Endothelial cell of umbilical vein (primary cell): ENCODE measurements at regions not wholly inside any gene's neighbourhood (a gene's known extent, or its start where the extent isn't known, plus 50 kb on each side); places are given as distances from the start of the nearest gene placed in this dataset.

ENCODE experiments used
- BruUV-seq: library from RNA; stranded (reverse); fragments of 400-500 nt; replicated peaks from 2 replicates; lab custom pipeline; 2021; lab: Mats Ljungman, UMichigan
- CTCF ChIA-PET: fragments of 300-600, 350-600 bp; sonication (Branson Sonifier 250); formaldehyde crosslinking; loops from one replicate; lab custom pipeline; 2021; ENCODE audit warnings: antibody characterized with exemption, inconsistent platforms; lab: Charles Lee
- POLR2A ChIA-PET: fragments of 300-600, 350-600 bp; sonication (Branson Sonifier 250); formaldehyde crosslinking; loops from one replicate; lab custom pipeline; 2021; ENCODE audit warnings: antibody characterized with exemption, inconsistent platforms; lab: Charles Lee
- DNase-seq: peaks from one replicate; pipeline ENCODE4 v3.0.0-alpha.2; 2011; ENCODE audit warnings: low read depth, low spot score
- FAIRE-seq: peaks from 2 replicates; lab custom pipeline; 2011; peaks lifted over from hg19 to GRCh38; lab: Jason Lieb, UNC
- H2AFZ ChIP-seq: 2 replicates; pipeline ENCODE4 v1.6.0; 2012; ENCODE audit warnings: low read depth, low read length, control low read depth, inconsistent platforms
- H3K27ac ChIP-seq: 2 replicates; pipeline ENCODE4 v1.5.1; 2011; ENCODE audit warnings: low read depth, mild to moderate bottlenecking, control low read depth, low read length, moderate library complexity; ENCODE audit not compliant: insufficient read depth
- H3K27me3 ChIP-seq, 2 experiments: 2 replicates each; pipeline versions ENCODE4 v1.6.0 to v1.6.1; 2011; ENCODE audit warnings: low read length in 2 of 2, mixed read lengths in 1 of 2; ENCODE audit not compliant: control insufficient read depth in 2 of 2, insufficient read depth in 2 of 2
- H3K36me3 ChIP-seq, 2 experiments: 2 replicates in 1 of 2; 3 replicates in 1 of 2; pipeline ENCODE4 v1.5.1; 2011; ENCODE audit warnings: low read length in 2 of 2, mild to moderate bottlenecking in 1 of 2, moderate library complexity in 1 of 2; ENCODE audit not compliant: control insufficient read depth in 2 of 2, insufficient read depth in 2 of 2; ENCODE audit errors: extremely low read depth in 1 of 2
- H3K4me1 ChIP-seq: 3 replicates; pipeline ENCODE4 v1.5.1; 2011; ENCODE audit warnings: mild to moderate bottlenecking, low read length; ENCODE audit not compliant: control insufficient read depth, insufficient read depth; ENCODE audit errors: extremely low read depth
- H3K4me2 ChIP-seq: 2 replicates; pipeline ENCODE4 v1.6.1; 2011; ENCODE audit warnings: low read length, control low read depth, mixed read lengths; ENCODE audit not compliant: insufficient read depth
- H3K4me3 ChIP-seq, 3 experiments: fragments of 200-600 bp in 1 of 3; sonication (generic), shearing (Covaris generic) in 1 of 3; replicated peaks in 1 of 3; 2 replicates each; pipeline ENCODE4 v1.5.1; 2011 to 2016; ENCODE audit warnings: control low read depth in 3 of 3, low read length in 3 of 3, mild to moderate bottlenecking in 2 of 3, inconsistent platforms in 1 of 3, low read depth in 1 of 3, moderate library complexity in 1 of 3; ENCODE audit not compliant: insufficient read depth in 1 of 3
- H3K79me2 ChIP-seq: 2 replicates; pipeline ENCODE4 v1.6.0; 2012; ENCODE audit warnings: low read length, inconsistent platforms; ENCODE audit not compliant: control insufficient read depth, insufficient read depth
- H3K9ac ChIP-seq: replicated peaks from 2 replicates; pipeline ENCODE3; 2011; ENCODE audit warnings: low read length, control low read depth; ENCODE audit not compliant: insufficient read depth; ENCODE audit errors: extremely low read depth
- H3K9me1 ChIP-seq: replicated peaks from 3 replicates; pipeline ENCODE4 v1.6.0; 2011; ENCODE audit warnings: mild to moderate bottlenecking, low read length; ENCODE audit not compliant: control insufficient read depth, insufficient read depth; ENCODE audit errors: extremely low read depth
- H3K9me3 ChIP-seq: replicated peaks from 2 replicates; pipeline ENCODE4 v1.5.1; 2012; ENCODE audit warnings: low read length, inconsistent platforms; ENCODE audit not compliant: control insufficient read depth, insufficient read depth
- H4K20me1 ChIP-seq: replicated peaks from 2 replicates; pipeline ENCODE3; 2011; ENCODE audit warnings: mild to moderate bottlenecking, low read length; ENCODE audit not compliant: control insufficient read depth, insufficient read depth; ENCODE audit errors: extremely low read depth
- EZH2 ChIP-seq: IDR thresholded peaks from 2 replicates; pipeline ENCODE4 v1.6.1; 2012; ENCODE audit warnings: borderline replicate concordance, low read depth, mild to moderate bottlenecking, moderate library complexity, low read length, inconsistent platforms; ENCODE audit not compliant: severe bottlenecking
- FOS ChIP-seq: IDR thresholded peaks from 2 replicates; pipeline ENCODE4 v1.6.1; 2011; ENCODE audit warnings: mild to moderate bottlenecking, low read length, moderate library complexity, borderline replicate concordance; ENCODE audit not compliant: insufficient read depth
- GATA2 ChIP-seq: IDR thresholded peaks from 2 replicates; pipeline ENCODE4 v1.7.0; 2011; ENCODE audit warnings: low read depth, mild to moderate bottlenecking, moderate library complexity, mixed read lengths, low read length; ENCODE audit not compliant: insufficient read length, insufficient read depth
- JUN ChIP-seq: IDR thresholded peaks from 2 replicates; pipeline ENCODE4 v1.6.1; 2011; ENCODE audit warnings: borderline replicate concordance, low read depth; ENCODE audit not compliant: insufficient read length, insufficient read depth
- MYC ChIP-seq: IDR thresholded peaks from one replicate; pipeline ENCODE4 v1.6.1; 2011; ENCODE audit warnings: mild to moderate bottlenecking, low read depth, low read length
- POLR2A ChIP-seq: IDR thresholded peaks from 2 replicates; pipeline ENCODE4 v1.6.1; 2012; ENCODE audit warnings: low read depth, mild to moderate bottlenecking, control low read depth, low read length
- POLR2AphosphoS5 ChIP-seq: IDR thresholded peaks from 2 replicates; pipeline ENCODE4 v1.6.1; 2012; ENCODE audit warnings: low read depth, mild to moderate bottlenecking, control low read depth, low read length, moderate library complexity; ENCODE audit not compliant: insufficient read depth
- dilution Hi-C: fragments of 300-500 bp; cut with MboI; formaldehyde crosslinking; loops from one replicate; pipeline ENCODE4 v1.15.0; 2019; ENCODE audit warnings: low sequenced_read_pairs; ENCODE audit not compliant: extremely low pct_ligation_motif_present
- intact Hi-C: fragments of 100-400 bp; cut with micrococcal nuclease; formaldehyde crosslinking; loops from one replicate; pipeline ENCODE4 v1.10.0; 2022
- TF ChIP-seq, protein P1 (sequence below), 2 donors: IDR thresholded peaks; 1 replicate in 1 of 2; 2 replicates in 1 of 2; pipeline ENCODE4 v1.5.1; 2011; ENCODE audit warnings: low read length in 2 of 2, mild to moderate bottlenecking in 2 of 2, moderate library complexity in 2 of 2, control low read depth in 1 of 2, inconsistent platforms in 1 of 2, low read depth in 1 of 2; ENCODE audit not compliant: insufficient read depth in 1 of 2; ENCODE audit errors: extremely low read depth in 1 of 2
- TF ChIP-seq, protein P2 (sequence below): IDR thresholded peaks from 2 replicates; pipeline ENCODE4 v1.6.1; 2011; ENCODE audit not compliant: insufficient read depth, insufficient read length

DNA sequence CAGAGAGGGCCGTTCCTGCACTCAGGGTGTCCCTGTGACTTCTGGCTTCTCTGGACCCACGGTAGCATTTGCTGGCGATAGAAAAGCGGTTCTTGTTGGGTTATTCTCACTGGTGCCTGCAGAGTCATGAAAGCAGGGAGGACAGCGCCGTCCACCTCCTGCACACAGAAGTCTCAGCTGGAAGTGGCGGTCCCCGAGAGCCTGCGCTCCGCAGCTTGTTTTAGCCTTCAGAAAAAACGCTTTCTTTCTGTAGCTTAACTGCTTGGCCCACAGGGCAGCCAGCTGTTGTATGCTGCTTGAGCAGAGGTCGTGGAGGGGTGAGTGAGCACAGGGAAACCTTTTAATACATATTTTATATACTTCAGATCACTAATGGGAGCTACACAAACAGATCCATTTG lies 400.7 kb upstream of the FAT1 start:
- peaks cover 3% of the 10 kb centered on the region for H3K9me3 ChIP-seq
- ChIA-PET POLR2A (no interaction called here), CTCF (no interaction called here)
- TF ChIP-seq POLR2A (no peak), EZH2 (no peak), GATA2 (no peak), JUN (no peak), MYC (no peak)
- TF ChIP-seq, protein P1, sequence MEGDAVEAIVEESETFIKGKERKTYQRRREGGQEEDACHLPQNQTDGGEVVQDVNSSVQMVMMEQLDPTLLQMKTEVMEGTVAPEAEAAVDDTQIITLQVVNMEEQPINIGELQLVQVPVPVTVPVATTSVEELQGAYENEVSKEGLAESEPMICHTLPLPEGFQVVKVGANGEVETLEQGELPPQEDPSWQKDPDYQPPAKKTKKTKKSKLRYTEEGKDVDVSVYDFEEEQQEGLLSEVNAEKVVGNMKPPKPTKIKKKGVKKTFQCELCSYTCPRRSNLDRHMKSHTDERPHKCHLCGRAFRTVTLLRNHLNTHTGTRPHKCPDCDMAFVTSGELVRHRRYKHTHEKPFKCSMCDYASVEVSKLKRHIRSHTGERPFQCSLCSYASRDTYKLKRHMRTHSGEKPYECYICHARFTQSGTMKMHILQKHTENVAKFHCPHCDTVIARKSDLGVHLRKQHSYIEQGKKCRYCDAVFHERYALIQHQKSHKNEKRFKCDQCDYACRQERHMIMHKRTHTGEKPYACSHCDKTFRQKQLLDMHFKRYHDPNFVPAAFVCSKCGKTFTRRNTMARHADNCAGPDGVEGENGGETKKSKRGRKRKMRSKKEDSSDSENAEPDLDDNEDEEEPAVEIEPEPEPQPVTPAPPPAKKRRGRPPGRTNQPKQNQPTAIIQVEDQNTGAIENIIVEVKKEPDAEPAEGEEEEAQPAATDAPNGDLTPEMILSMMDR (IDR thresholded peaks at IDR 0.05; ENCODE audit: extremely low read depth in 1 of 2, insufficient read depth in 1 of 2, low read depth in 1 of 2, low read length in 2 of 2): no peak
- no peak overlapping the region for H2AFZ ChIP-seq
- no peak overlapping the region for H3K4me2 ChIP-seq
- H3K27ac ChIP-seq: no peak overlapping the region
- H3K4me1 ChIP-seq: no peaks in the 10 kb centered on the region
- no peaks in the 10 kb centered on the region for H3K36me3 ChIP-seq
- intact Hi-C loops: no loop called here
- FAIRE-seq (no peak), DNase-seq (no peak)
- no peak overlapping the region for H3K4me3 ChIP-seq
- H4K20me1 ChIP-seq: no peaks in the 10 kb centered on the region
- no peaks in the 10 kb centered on the region for H3K27me3 ChIP-seq
- no peaks in the 10 kb centered on the region for H3K9me1 ChIP-seq
- no peaks in the 10 kb centered on the region for H3K79me2 ChIP-seq
- BruUV-seq: no TSS peak
- dilution Hi-C loops: no loop called here
- H3K9ac ChIP-seq: no peak overlapping the region

GRCh38 chr4:187125062-187125461 lies 401.4 kb upstream of the FAT1 start:
- Histone ChIP-seq H3K9ac (no peak overlapping the region), H3K9me3 (peaks cover 3% of the 10 kb centered on the region), H3K4me1 (no peaks in the 10 kb centered on the region), H3K79me2 (no peaks in the 10 kb centered on the region), H4K20me1 (no peaks in the 10 kb centered on the region), H3K27ac (no peak overlapping the region), H3K4me3 (no peak overlapping the region), H2AFZ (no peak overlapping the region), H3K9me1 (no peaks in the 10 kb centered on the region), H3K36me3 (no peaks in the 10 kb centered on the region), H3K4me2 (no peak overlapping the region), H3K27me3 (no peaks in the 10 kb centered on the region)
- no peak for DNase-seq
- FAIRE-seq: no peak
- TF ChIP-seq MYC (no peak), POLR2AphosphoS5 (no peak), POLR2A (no peak), EZH2 (no peak), JUN (no peak), FOS (no peak)
- TF ChIP-seq, protein P2, sequence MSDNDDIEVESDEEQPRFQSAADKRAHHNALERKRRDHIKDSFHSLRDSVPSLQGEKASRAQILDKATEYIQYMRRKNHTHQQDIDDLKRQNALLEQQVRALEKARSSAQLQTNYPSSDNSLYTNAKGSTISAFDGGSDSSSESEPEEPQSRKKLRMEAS: no peak
- TF ChIP-seq, protein P1 (IDR thresholded peaks at IDR 0.05; ENCODE audit: extremely low read depth in 1 of 2, insufficient read depth in 1 of 2, low read depth in 1 of 2, low read length in 2 of 2): no peak
- ChIA-PET CTCF (no interaction called here), POLR2A (no interaction called here)
- no TSS peak for BruUV-seq
- dilution Hi-C loops: no loop called here
- intact Hi-C loops: no loop called here
